GM13976 (cell line): ENCODE measurements at regions not wholly inside any gene's neighbourhood (a gene's known extent, or its start where the extent isn't known, plus 50 kb on each side); places are given as distances from the start of the nearest gene placed in this dataset.

ENCODE experiments used
- DNase-seq: peaks from one replicate; pipeline ENCODE4 v3.0.0; 2012; ENCODE audit warnings: low spot score
- CTCF ChIP-seq: IDR thresholded peaks from 2 replicates; pipeline ENCODE4 v1.5.1; 2012; ENCODE audit warnings: borderline replicate concordance, mild to moderate bottlenecking; ENCODE audit not compliant: insufficient read depth; ENCODE audit errors: extremely low read depth, missing control alignments, control extremely low read depth
- in situ Hi-C: fragments of 300-500 bp; cut with MboI; formaldehyde crosslinking; loops from one replicate; pipeline ENCODE4 v1.12.0; 2022; ENCODE audit warnings: low sequenced_read_pairs, mixed read lengths, inconsistent platforms; ENCODE audit not compliant: unreplicated experiment

GRCh38 chr11:23370580-23371275, 510.5 kb upstream of the CCDC179 start:
- TF ChIP-seq CTCF, result no peak
- no peak for DNase-seq
- in situ Hi-C loops, result no loop called here

- TF ChIP-seq CTCF, result no peak
- DNase-seq, result no peak
- in situ Hi-C loops, result no loop called here
Measured at GRCh38 chr11:23377909-23378308, 517.6 kb upstream of the CCDC179 start.

GRCh38 chr11:23391031-23391430, 530.8 kb upstream of the CCDC179 start:
- in situ Hi-C loops, result no loop called here
- no peak for DNase-seq
- TF ChIP-seq CTCF, result no peak

- in situ Hi-C loops, result no loop called here
- no peak for TF ChIP-seq CTCF
- DNase-seq, result no peak
Measured at GRCh38 chr11:23398052-23398451, 537.8 kb upstream of the CCDC179 start.

- no peak for DNase-seq
- in situ Hi-C loops, result no loop called here
- no peak for TF ChIP-seq CTCF
Measured at GRCh38 chr11:23399995-23400394, 539.7 kb upstream of the CCDC179 start.

GRCh38 chr11:23403210-23404185, 543.2 kb upstream of the CCDC179 start:
- no peak for DNase-seq
- in situ Hi-C loops, result no loop called here
- TF ChIP-seq CTCF, result no peak
